ENCODE measurements at regions not wholly inside any gene's neighbourhood (a gene's known extent, or its start where the extent isn't known, plus 50 kb on each side); places are given as distances from the start of the nearest gene placed in this dataset.
A peak's percentile ranks its signal among the peaks of the same experiment; 100 is the strongest.

GRCh38 chr11:128346804-128347203 is 240.6 kb downstream of the ETS1 start:
- POLR2A ChIA-PET, result no interaction called here

More at GRCh38 chr11:128346804-128347203, 240.6 kb downstream of the ETS1 start:
- no peak overlapping the region for H3K4me3 ChIP-seq (replicated peaks in 1 of 3; ENCODE audit: insufficient read depth in 1 of 3, low read depth in 1 of 3, low read length in 3 of 3)
- H3K79me2 ChIP-seq (ENCODE audit: control insufficient read depth, insufficient read depth, low read length), result no peaks in the 10 kb centered on the region
- TF ChIP-seq EZH2 (IDR thresholded peaks at IDR 0.05; ENCODE audit: borderline replicate concordance, low read depth, low read length, severe bottlenecking) (no peak), POLR2A (IDR thresholded peaks at IDR 0.05; ENCODE audit: low read depth, low read length) (no peak), MYC (IDR thresholded peaks at IDR 0.05; ENCODE audit: low read depth, low read length) (no peak), POLR2AphosphoS5 (IDR thresholded peaks at IDR 0.05; ENCODE audit: insufficient read depth, low read depth, low read length) (no peak), CTCF (IDR thresholded peaks at IDR 0.05; ENCODE audit: extremely low read depth in 1 of 2, insufficient read depth in 1 of 2, low read depth in 1 of 2, low read length in 2 of 2) (no peak), GATA2 (IDR thresholded peaks at IDR 0.05; ENCODE audit: insufficient read depth, insufficient read length, low read depth, low read length) (no peak), FOS (IDR thresholded peaks at IDR 0.05; ENCODE audit: borderline replicate concordance, insufficient read depth, low read length) (no peak), JUN (IDR thresholded peaks at IDR 0.05; ENCODE audit: borderline replicate concordance, insufficient read depth, insufficient read length, low read depth) (no peak)
- TF ChIP-seq, protein P1, sequence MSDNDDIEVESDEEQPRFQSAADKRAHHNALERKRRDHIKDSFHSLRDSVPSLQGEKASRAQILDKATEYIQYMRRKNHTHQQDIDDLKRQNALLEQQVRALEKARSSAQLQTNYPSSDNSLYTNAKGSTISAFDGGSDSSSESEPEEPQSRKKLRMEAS (IDR thresholded peaks at IDR 0.05; ENCODE audit: insufficient read depth, insufficient read length), result no peak
- DNase-seq (ENCODE audit: low read depth, low spot score) (peak; percentile 38), FAIRE-seq (no peak)
- dilution Hi-C loops (cut with MboI; ENCODE audit: extremely low pct_ligation_motif_present, low sequenced_read_pairs), result no loop called here
- no peaks in the 10 kb centered on the region for H3K36me3 ChIP-seq (ENCODE audit: control insufficient read depth in 2 of 2, extremely low read depth in 1 of 2, insufficient read depth in 2 of 2, low read length in 2 of 2)
- no peak overlapping the region for H3K9ac ChIP-seq (replicated peaks; ENCODE audit: extremely low read depth, insufficient read depth, low read length)
- H4K20me1 ChIP-seq (replicated peaks; ENCODE audit: control insufficient read depth, extremely low read depth, insufficient read depth, low read length), result no peaks in the 10 kb centered on the region
- no peak overlapping the region for H3K27ac ChIP-seq (ENCODE audit: insufficient read depth, low read depth, low read length)
- no TSS peak for BruUV-seq (replicated peaks)
- H2AFZ ChIP-seq (ENCODE audit: low read depth, low read length), result no peak overlapping the region
- no peaks in the 10 kb centered on the region for H3K9me1 ChIP-seq (replicated peaks; ENCODE audit: control insufficient read depth, extremely low read depth, insufficient read depth, low read length)
- no peak overlapping the region for H3K4me2 ChIP-seq (ENCODE audit: insufficient read depth, low read length)
- intact Hi-C loops (cut with micrococcal nuclease), result no loop called here
- peaks cover 20% of the 10 kb centered on the region for H3K4me1 ChIP-seq (ENCODE audit: control insufficient read depth, extremely low read depth, insufficient read depth, low read length)
- H3K9me3 ChIP-seq (replicated peaks; ENCODE audit: control insufficient read depth, insufficient read depth, low read length), result no peaks in the 10 kb centered on the region
- CTCF ChIA-PET, result interaction anchor here (1.5 kb wide), 1 partner anchor 11 kb away, joined by 3 read pairs; no protein-coding TSS in a partner anchor
- H3K27me3 ChIP-seq (ENCODE audit: control insufficient read depth in 2 of 2, insufficient read depth in 2 of 2, low read length in 2 of 2), result no peaks in the 10 kb centered on the region

Measured in endothelial cell of umbilical vein (primary cell).